ENCODE measurements at regions not wholly inside any gene's neighbourhood (a gene's known extent, or its start where the extent isn't known, plus 50 kb on each side); places are given as distances from the start of the nearest gene placed in this dataset.

DNA sequence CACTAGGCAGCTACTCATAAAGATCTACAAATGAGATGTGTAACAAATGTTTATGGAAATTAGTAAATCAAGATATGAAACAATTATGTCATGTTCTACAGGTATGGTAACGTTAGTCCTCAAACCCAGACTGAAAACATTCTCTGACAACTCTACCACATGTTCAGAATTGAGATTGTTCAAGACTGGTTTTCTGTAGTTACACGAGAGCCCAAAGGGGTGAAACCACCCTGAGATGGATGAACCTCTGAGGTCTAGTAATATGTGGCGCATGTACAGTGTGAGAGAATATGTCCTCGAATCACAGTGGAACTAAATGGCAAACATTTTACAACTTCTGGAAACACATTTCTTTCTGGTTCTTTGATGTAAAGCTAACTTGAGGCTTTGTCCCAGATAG lies 614.3 kb downstream of the ZEB2 start:
- TF ChIP-seq, protein P1, sequence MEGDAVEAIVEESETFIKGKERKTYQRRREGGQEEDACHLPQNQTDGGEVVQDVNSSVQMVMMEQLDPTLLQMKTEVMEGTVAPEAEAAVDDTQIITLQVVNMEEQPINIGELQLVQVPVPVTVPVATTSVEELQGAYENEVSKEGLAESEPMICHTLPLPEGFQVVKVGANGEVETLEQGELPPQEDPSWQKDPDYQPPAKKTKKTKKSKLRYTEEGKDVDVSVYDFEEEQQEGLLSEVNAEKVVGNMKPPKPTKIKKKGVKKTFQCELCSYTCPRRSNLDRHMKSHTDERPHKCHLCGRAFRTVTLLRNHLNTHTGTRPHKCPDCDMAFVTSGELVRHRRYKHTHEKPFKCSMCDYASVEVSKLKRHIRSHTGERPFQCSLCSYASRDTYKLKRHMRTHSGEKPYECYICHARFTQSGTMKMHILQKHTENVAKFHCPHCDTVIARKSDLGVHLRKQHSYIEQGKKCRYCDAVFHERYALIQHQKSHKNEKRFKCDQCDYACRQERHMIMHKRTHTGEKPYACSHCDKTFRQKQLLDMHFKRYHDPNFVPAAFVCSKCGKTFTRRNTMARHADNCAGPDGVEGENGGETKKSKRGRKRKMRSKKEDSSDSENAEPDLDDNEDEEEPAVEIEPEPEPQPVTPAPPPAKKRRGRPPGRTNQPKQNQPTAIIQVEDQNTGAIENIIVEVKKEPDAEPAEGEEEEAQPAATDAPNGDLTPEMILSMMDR (IDR thresholded peaks at IDR 0.05), result no peak
- TF ChIP-seq POLR2AphosphoS5 (IDR thresholded peaks at IDR 0.05), result no peak
- no peak for TF ChIP-seq POLR2A (IDR thresholded peaks at IDR 0.05)
